Choroid plexus epithelial cell (primary cell): ENCODE measurements at regions not wholly inside any gene's neighbourhood (a gene's known extent, or its start where the extent isn't known, plus 50 kb on each side); places are given as distances from the start of the nearest gene placed in this dataset.
A peak's percentile ranks its signal among the peaks of the same experiment; 100 is the strongest.

Experiments used
- DNase-seq: peaks from one replicate; pipeline ENCODE4 v3.0.0-alpha.2; 2010; ENCODE audit warnings: low read depth
- H3K4me3 ChIP-seq: 2 replicates; pipeline ENCODE4 v1.5.1; 2011; ENCODE audit warnings: low read depth, mild to moderate bottlenecking, control low read depth, low read length, moderate library complexity
- CTCF ChIP-seq: conservative IDR thresholded peaks from 2 replicates; pipeline ENCODE4 v1.5.1; 2011; ENCODE audit warnings: low read depth, mild to moderate bottlenecking, control low read depth, inconsistent platforms, low read length, moderate library complexity

DNA sequence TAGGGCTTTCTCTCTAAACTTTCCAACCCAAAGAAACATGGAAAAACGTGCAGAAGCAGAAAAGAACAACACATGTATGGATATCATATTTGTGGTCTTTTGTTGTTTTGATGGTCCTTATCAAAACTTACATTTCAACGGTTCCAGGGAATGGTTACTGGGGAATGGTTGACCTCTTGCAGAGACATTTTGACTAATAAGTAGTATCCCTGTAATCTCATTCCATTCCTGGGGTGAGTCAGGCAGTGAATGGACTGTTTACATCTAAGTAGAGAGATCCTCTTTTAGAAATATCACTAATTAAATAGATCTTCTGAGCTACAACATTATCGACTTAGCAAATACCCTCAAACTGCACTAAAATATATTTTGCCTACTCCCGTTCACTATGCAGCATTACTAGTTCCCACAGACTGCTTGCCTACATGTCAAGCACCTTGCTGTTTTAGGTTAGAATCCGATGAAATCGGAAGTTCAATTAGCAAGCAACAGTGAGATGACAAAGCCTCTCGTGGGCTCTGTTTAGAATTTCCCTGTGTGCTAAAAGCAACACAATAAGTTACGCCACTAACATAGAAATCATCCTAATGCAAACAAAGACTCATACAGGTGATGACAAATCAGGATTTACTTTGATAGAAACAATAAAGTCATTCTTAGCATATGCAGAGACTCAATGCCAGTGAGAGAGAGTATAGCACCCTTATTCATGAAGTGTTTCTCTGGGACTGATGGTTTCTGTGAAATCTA is 797.7 kb upstream of the ARGLU1 start:
- H3K4me3 ChIP-seq, result no peak overlapping the region
- TF ChIP-seq CTCF, result no peak
- DNase-seq, result peak; percentile 58

- no peak for TF ChIP-seq CTCF
- H3K4me3 ChIP-seq, result no peak overlapping the region
- DNase-seq, result no peak
These were observed 796.7 kb upstream of the ARGLU1 start for GRCh38 chr13:107364658-107365057.

GRCh38 chr13:107361666-107362065 is 793.7 kb upstream of the ARGLU1 start:
- no peak overlapping the region for H3K4me3 ChIP-seq
- no peak for TF ChIP-seq CTCF
- peak; percentile 53 for DNase-seq

GRCh38 chr13:107360010-107360409 is 792.1 kb upstream of the ARGLU1 start:
- no peak overlapping the region for H3K4me3 ChIP-seq
- DNase-seq, result no peak
- no peak for TF ChIP-seq CTCF

- no peak overlapping the region for H3K4me3 ChIP-seq
- TF ChIP-seq CTCF, result no peak
- no peak for DNase-seq
These were observed 790.9 kb upstream of the ARGLU1 start for GRCh38 chr13:107358866-107359265.

DNA sequence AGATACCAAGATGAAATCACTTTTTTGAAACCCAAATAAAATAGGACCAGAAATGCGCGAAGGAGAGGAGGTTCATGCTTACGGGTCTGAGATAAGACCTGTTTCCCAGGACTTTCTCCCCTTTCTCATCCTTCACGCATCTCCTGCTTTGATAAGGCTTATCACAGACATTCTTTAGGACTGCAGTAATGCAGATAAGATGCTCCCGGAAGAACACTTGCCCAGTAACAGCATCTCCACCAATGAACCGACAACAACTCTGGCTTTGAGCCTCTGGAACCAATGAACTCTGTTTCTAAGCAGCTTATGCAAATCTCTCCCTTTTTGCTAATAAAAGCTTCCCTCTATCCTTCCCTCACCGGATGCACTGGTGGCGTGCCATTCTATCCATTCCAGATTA is 783.4 kb upstream of the ARGLU1 start:
- H3K4me3 ChIP-seq, result peak overlapping the region; percentile 54
- DNase-seq, result peak; percentile 88
- TF ChIP-seq CTCF, result no peak

DNA sequence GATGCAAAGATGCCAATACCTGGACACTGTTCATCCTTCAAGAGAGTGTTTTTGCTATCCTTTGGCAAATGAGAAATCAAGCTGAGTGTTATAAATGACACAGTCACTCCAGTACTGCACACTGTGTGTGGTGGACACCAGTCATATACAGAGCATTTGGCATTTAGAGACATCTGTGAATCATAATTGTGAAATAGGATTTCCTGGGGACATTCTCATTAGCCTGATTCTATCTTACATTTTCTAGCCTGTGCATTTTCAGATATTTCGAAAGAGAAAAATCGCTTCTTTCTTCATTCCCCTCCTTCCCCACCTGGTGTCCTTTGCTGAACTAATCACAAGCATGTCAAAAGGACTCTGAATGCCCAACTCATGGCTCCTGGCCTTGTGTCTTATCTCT is 781.0 kb upstream of the ARGLU1 start:
- no peak for TF ChIP-seq CTCF
- peak; percentile 49 for DNase-seq

More for the DNA sequence above, 781.0 kb upstream of the ARGLU1 start:
- H3K4me3 ChIP-seq, result no peak overlapping the region
